ENCODE measurements at regions not wholly inside any gene's neighbourhood (a gene's known extent, or its start where the extent isn't known, plus 50 kb on each side); places are given as distances from the start of the nearest gene placed in this dataset.

- no peak for TF ChIP-seq EZH2phosphoT487 (IDR thresholded peaks at IDR 0.05; ENCODE audit: borderline replicate concordance, low read length)
- no peak for TF ChIP-seq CTCF (IDR thresholded peaks at IDR 0.05; ENCODE audit: low read depth, low read length, poor library complexity, severe bottlenecking)
- Histone ChIP-seq H4K20me1 (ENCODE audit: control insufficient read depth, insufficient read depth, low read depth, low read length) (no peaks in the 10 kb centered on the region), H3K79me2 (ENCODE audit: control insufficient read depth, low read length) (no peaks in the 10 kb centered on the region), H3K9me2 (replicated peaks; ENCODE audit: control insufficient read depth, low read length) (no peaks in the 10 kb centered on the region), H3K4me2 (ENCODE audit: low read length) (no peak overlapping the region), H3F3A (ENCODE audit: control insufficient read depth, insufficient read depth) (no peaks in the 10 kb centered on the region), H3K4me1 (ENCODE audit: control insufficient read depth, low read length) (no peaks in the 10 kb centered on the region), H3K27ac (ENCODE audit: low read depth, low read length) (no peak overlapping the region), H3K9me3 (ENCODE audit: control insufficient read depth, insufficient read depth, low read length) (no peaks in the 10 kb centered on the region), H3K27me3 (ENCODE audit: control insufficient read depth, low read length) (no peaks in the 10 kb centered on the region), H3K4me3 (ENCODE audit: low read length) (no peak overlapping the region), H3K36me3 (ENCODE audit: control insufficient read depth, low read length) (no peaks in the 10 kb centered on the region)
Observed at GRCh38 chrX:121231566-121232358, 184.4 kb downstream of the GLUD2 start.

GRCh38 chrX:121236040-121236439 lies 188.6 kb downstream of the GLUD2 start:
- no peaks in the 10 kb centered on the region for H3K9me2 ChIP-seq (replicated peaks; ENCODE audit: control insufficient read depth, low read length)

GRCh38 chrX:121238093-121238492 lies 190.7 kb downstream of the GLUD2 start:
- H3K79me2 ChIP-seq (ENCODE audit: control insufficient read depth, low read length) = no peaks in the 10 kb centered on the region
- no peaks in the 10 kb centered on the region for H3K27me3 ChIP-seq (ENCODE audit: control insufficient read depth, low read length)
- no peak overlapping the region for H3K4me3 ChIP-seq (ENCODE audit: low read length)
- H3F3A ChIP-seq (ENCODE audit: control insufficient read depth, insufficient read depth) = no peaks in the 10 kb centered on the region
- no peaks in the 10 kb centered on the region for H3K9me3 ChIP-seq (ENCODE audit: control insufficient read depth, insufficient read depth, low read length)
- TF ChIP-seq EZH2phosphoT487 (IDR thresholded peaks at IDR 0.05; ENCODE audit: borderline replicate concordance, low read length) (no peak), CTCF (IDR thresholded peaks at IDR 0.05; ENCODE audit: low read depth, low read length, poor library complexity, severe bottlenecking) (no peak)
- no peaks in the 10 kb centered on the region for H3K36me3 ChIP-seq (ENCODE audit: control insufficient read depth, low read length)
- H3K4me2 ChIP-seq (ENCODE audit: low read length) = no peak overlapping the region
- H3K27ac ChIP-seq (ENCODE audit: low read depth, low read length) = no peak overlapping the region
- H3K4me1 ChIP-seq (ENCODE audit: control insufficient read depth, low read length) = no peaks in the 10 kb centered on the region
- H4K20me1 ChIP-seq (ENCODE audit: control insufficient read depth, insufficient read depth, low read depth, low read length) = no peaks in the 10 kb centered on the region
- H3K9me2 ChIP-seq (replicated peaks; ENCODE audit: control insufficient read depth, low read length) = no peaks in the 10 kb centered on the region

More at GRCh38 chrX:121236040-121236439, 188.6 kb downstream of the GLUD2 start:
- H3K36me3 ChIP-seq (ENCODE audit: control insufficient read depth, low read length) = no peaks in the 10 kb centered on the region
- no peak overlapping the region for H3K27ac ChIP-seq (ENCODE audit: low read depth, low read length)
- no peaks in the 10 kb centered on the region for H4K20me1 ChIP-seq (ENCODE audit: control insufficient read depth, insufficient read depth, low read depth, low read length)
- H3K4me1 ChIP-seq (ENCODE audit: control insufficient read depth, low read length) = no peaks in the 10 kb centered on the region
- no peaks in the 10 kb centered on the region for H3F3A ChIP-seq (ENCODE audit: control insufficient read depth, insufficient read depth)
- no peak for TF ChIP-seq CTCF (IDR thresholded peaks at IDR 0.05; ENCODE audit: low read depth, low read length, poor library complexity, severe bottlenecking)
- TF ChIP-seq EZH2phosphoT487 (IDR thresholded peaks at IDR 0.05; ENCODE audit: borderline replicate concordance, low read length) = no peak
- H3K4me2 ChIP-seq (ENCODE audit: low read length) = no peak overlapping the region
- no peaks in the 10 kb centered on the region for H3K9me3 ChIP-seq (ENCODE audit: control insufficient read depth, insufficient read depth, low read length)
- no peaks in the 10 kb centered on the region for H3K27me3 ChIP-seq (ENCODE audit: control insufficient read depth, low read length)
- no peak overlapping the region for H3K4me3 ChIP-seq (ENCODE audit: low read length)
- no peaks in the 10 kb centered on the region for H3K79me2 ChIP-seq (ENCODE audit: control insufficient read depth, low read length)
